Testis (tissue), 2 donors: ENCODE measurements at regions not wholly inside any gene's neighbourhood (a gene's known extent, or its start where the extent isn't known, plus 50 kb on each side); places are given as distances from the start of the nearest gene placed in this dataset.

ENCODE experiments used
- POLR2A ChIP-seq: fragments of 450-650 bp; IDR thresholded peaks from one replicate; pipeline ENCODE4 v1.6.1; 2017; ENCODE audit warnings: antibody characterized with exemption, mild to moderate bottlenecking, moderate library complexity
- TF ChIP-seq, protein P1 (sequence below), 3 experiments: fragments of 450-650 bp in 2 of 3; fragments of 200-600 bp in 1 of 3; sonication (generic) in 1 of 3; IDR thresholded peaks; one replicate each; pipeline ENCODE4 v1.5.1; 2016 to 2019; ENCODE audit warnings: antibody characterized with exemption in 3 of 3, mild to moderate bottlenecking in 2 of 3, moderate library complexity in 1 of 3

DNA sequence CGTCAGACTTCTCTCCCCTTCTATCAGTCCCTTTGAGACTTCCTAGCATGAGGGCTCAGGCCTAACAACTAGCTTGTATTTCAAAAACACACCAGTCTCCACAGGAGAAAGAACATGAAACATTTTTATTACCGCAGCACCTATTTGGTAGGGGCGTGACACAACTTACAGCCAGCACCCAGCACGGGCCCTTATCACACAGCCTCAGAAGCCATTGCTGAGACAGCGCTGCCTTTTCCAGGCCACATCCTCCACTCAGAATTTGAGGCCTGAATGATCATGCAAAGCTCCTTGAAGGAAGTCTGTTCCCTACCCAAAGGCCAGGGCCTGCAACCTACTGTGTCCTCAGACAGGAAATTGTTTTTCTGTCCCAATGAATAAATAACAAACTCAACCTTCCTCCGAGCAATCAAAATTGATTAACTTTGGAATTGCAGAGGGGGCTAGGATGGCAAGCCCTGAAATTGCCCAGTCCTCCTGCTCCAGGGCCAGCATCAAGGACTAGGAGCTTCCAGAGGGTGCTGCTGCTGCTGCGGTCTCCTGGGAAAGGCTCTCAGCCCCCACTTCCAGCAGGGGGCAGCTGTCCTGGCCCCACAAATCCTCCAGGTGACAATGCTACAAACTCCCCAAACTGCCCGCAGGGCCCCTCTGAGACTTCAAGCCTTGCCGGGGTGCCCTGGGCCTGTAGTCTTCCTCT lies 94.3 kb upstream of the GALNT2 start:
- TF ChIP-seq, protein P1, sequence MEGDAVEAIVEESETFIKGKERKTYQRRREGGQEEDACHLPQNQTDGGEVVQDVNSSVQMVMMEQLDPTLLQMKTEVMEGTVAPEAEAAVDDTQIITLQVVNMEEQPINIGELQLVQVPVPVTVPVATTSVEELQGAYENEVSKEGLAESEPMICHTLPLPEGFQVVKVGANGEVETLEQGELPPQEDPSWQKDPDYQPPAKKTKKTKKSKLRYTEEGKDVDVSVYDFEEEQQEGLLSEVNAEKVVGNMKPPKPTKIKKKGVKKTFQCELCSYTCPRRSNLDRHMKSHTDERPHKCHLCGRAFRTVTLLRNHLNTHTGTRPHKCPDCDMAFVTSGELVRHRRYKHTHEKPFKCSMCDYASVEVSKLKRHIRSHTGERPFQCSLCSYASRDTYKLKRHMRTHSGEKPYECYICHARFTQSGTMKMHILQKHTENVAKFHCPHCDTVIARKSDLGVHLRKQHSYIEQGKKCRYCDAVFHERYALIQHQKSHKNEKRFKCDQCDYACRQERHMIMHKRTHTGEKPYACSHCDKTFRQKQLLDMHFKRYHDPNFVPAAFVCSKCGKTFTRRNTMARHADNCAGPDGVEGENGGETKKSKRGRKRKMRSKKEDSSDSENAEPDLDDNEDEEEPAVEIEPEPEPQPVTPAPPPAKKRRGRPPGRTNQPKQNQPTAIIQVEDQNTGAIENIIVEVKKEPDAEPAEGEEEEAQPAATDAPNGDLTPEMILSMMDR (IDR thresholded peaks at IDR 0.05), result peak in 2 of 3 experiments; percentile 17 to 24
- no peak for TF ChIP-seq POLR2A
